ENCODE measurements at regions not wholly inside any gene's neighbourhood (a gene's known extent, or its start where the extent isn't known, plus 50 kb on each side); places are given as distances from the start of the nearest gene placed in this dataset.
A peak's percentile ranks its signal among the peaks of the same experiment; 100 is the strongest.
"Not testable (repeated sequence)": the region's sequence is repeated elsewhere in the genome, so short reads cannot be mapped to it uniquely, and the experiment has no call there.

DNA sequence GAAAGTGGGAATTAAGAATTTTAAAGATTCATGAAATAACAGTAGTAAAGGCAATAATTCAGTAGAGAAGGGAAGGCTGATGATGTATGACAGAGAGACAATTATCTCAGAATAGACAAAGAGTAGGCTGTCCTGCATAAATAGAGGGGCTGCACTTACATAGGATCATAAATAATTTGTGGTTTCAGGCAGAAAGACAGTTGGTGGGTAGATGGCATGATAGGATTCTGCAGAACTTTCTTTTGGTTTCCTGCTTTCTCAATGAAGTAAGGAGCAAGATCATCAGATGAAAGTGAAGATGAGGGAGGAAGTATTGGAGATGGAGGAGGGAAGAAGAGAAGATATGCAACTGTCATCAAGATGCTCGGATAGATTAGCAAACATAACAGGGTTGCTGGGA is 604.9 kb upstream of the ZFP42 start:
- no peaks in the 10 kb centered on the region for H3K9me3 Mint-ChIP-seq
- H3K27ac Mint-ChIP-seq = no peak overlapping the region
- no peak for DNase-seq
- no peaks in the 10 kb centered on the region for H3K36me3 Mint-ChIP-seq (ENCODE audit: low read depth)
- peaks cover 9% of the 10 kb centered on the region for H3K4me1 Mint-ChIP-seq (ENCODE audit: low read depth)
- no peak overlapping the region for H3K4me3 Mint-ChIP-seq
- TF ChIP-seq, protein P1, sequence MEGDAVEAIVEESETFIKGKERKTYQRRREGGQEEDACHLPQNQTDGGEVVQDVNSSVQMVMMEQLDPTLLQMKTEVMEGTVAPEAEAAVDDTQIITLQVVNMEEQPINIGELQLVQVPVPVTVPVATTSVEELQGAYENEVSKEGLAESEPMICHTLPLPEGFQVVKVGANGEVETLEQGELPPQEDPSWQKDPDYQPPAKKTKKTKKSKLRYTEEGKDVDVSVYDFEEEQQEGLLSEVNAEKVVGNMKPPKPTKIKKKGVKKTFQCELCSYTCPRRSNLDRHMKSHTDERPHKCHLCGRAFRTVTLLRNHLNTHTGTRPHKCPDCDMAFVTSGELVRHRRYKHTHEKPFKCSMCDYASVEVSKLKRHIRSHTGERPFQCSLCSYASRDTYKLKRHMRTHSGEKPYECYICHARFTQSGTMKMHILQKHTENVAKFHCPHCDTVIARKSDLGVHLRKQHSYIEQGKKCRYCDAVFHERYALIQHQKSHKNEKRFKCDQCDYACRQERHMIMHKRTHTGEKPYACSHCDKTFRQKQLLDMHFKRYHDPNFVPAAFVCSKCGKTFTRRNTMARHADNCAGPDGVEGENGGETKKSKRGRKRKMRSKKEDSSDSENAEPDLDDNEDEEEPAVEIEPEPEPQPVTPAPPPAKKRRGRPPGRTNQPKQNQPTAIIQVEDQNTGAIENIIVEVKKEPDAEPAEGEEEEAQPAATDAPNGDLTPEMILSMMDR (IDR thresholded peaks at IDR 0.05) = no peak
- H3K27me3 Mint-ChIP-seq (ENCODE audit: insufficient read depth) = no peaks in the 10 kb centered on the region

DNA sequence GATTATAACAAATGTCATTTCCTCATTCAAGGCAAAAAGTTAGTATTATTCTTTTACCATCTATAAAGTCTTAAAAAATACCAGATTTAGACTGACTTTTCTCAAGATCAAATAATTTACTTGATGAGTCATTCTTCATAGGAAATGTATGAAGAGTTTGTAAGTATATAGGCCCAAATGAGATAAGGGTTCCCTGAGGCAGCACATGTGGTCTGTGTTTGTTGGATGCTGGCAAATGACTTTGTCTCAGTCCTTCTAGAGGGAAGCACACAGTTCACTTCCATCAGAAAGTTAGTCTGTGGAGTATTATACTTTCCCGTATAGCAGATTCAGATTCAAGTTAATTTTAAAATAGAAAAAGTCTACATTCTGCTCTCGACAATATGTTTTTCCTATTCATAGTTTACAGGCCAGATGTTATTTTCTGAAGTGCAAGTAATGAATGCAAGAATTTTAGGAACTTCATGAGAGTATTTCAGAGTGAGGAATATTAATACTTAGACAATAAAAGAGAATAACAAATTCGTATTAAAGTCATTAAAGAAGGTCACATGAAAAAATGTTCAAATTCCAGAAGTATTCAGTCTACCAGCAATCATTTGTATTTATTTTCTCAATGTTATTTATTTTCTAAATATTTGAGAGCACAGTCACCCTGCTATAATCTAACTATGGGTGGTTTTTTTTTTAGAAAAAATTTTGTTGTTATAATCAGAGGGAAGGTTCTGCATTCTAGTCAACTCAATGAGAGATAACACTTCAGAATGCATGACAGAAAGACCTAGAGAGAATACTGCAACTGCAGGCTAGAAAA is 601.8 kb upstream of the ZFP42 start:
- Mint-ChIP-seq H3K27me3 (ENCODE audit: insufficient read depth) (no peaks in the 10 kb centered on the region), H3K4me1 (ENCODE audit: low read depth) (peaks cover 6% of the 10 kb centered on the region; the same call in 1 of the 2 replicates), H3K27ac (peak overlapping the region; percentile 56), H3K4me3 (peak overlapping the region; percentile 45), H3K9me3 (no peaks in the 10 kb centered on the region), H3K36me3 (ENCODE audit: low read depth) (no peaks in the 10 kb centered on the region)
- TF ChIP-seq, protein P1 (IDR thresholded peaks at IDR 0.05) = no peak
- peak; percentile 2 for DNase-seq

DNA sequence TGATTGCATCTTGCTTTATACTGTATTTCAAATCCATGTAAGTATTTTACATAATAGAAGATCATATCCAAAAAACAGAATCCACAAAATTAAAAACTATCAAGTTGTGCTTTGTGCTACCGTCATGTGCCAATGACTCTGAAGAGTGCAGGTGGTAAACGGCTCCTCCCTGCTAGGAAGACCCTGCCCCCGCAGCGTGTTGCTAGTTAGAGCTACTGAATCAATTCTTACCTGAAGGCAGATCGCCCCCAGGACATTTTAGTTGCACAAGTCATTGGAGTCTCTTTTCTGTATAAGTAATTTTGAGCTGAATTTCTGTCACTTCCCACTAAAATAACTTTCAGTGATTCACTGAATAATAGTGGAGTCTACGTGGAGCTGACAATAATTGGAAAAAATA is 599.5 kb upstream of the ZFP42 start:
- H3K9me3 Mint-ChIP-seq = no peaks in the 10 kb centered on the region
- H3K4me1 Mint-ChIP-seq (ENCODE audit: low read depth) = peaks cover 6% of the 10 kb centered on the region; the same call in 1 of the 2 replicates
- H3K4me3 Mint-ChIP-seq = no peak overlapping the region

DNA sequence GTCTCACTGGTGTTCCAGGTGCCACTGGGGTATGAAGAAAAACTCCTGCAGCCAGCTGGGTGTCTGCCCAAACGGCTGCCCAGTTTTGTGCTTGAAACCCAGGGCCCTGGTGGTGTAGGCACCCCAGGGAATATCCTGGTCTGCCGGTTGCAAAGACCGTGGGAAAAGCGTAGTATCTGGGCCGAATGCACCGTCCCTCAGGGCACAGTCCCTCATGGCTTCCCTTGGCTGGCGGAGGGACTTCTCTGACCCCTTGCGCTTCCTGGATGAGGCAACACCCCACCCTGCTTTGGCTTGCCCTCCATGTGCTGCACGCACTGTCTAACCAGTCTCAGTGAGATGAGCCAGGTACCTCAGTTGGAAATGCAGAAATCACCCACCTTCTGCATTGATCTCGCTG is 587.1 kb upstream of the ZFP42 start:
- Mint-ChIP-seq H3K36me3 (ENCODE audit: low read depth) (peaks cover 16% of the 10 kb centered on the region), H3K9me3 (peaks cover 12% of the 10 kb centered on the region)
- H3K4me1 Mint-ChIP-seq (ENCODE audit: low read depth); DNase-seq; H3K27me3 Mint-ChIP-seq (ENCODE audit: insufficient read depth); H3K4me3 Mint-ChIP-seq; H3K27ac Mint-ChIP-seq: not testable (repeated sequence)

More for the DNA sequence above, 599.5 kb upstream of the ZFP42 start:
- H3K36me3 Mint-ChIP-seq (ENCODE audit: low read depth) = no peaks in the 10 kb centered on the region
- DNase-seq = no peak
- TF ChIP-seq, protein P1 (IDR thresholded peaks at IDR 0.05) = no peak
- H3K27me3 Mint-ChIP-seq (ENCODE audit: insufficient read depth) = no peaks in the 10 kb centered on the region
- no peak overlapping the region for H3K27ac Mint-ChIP-seq

DNA sequence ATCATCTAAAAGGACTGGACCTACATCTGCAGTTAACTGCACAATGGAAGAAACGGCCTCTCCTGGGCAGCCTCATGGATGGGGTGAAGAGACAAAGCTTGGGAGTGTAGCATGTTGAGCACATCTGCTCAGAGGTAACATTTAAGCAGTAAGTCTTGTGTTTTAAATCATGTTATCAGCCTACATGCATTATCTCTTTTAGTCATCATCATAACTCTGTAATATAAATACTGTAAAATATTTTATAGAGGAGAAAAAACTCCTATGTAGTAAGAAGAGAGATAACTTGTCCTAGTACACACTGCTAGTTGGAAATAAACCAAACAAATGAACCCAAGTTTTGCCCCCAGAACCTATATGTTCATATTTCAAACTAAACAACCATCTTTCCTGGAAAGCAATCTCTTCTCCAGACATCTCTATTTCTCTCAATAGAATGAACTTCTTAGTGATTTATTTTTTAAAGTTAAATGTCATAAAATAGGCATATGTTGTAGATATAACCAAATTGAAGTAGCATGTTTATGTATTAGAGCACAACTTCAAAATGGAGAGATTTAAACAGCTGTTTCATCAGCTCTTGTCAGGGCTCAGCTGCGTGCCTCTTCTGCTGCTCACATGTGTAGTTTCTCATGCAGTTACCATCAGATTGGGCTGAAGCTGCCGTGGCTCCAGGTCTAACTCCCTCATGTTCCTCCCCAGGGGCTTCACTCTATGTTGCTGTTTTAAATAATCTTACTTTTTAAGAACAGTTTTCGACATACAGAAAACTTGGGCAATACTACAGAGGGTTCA is 581.8 kb upstream of the ZFP42 start:
- 0 out of 2 replicates have a peak, but pooled peaks cover 3% of the 10 kb centered on the region for H3K36me3 Mint-ChIP-seq (ENCODE audit: low read depth)
- H3K9me3 Mint-ChIP-seq = no peaks in the 10 kb centered on the region
- DNase-seq = no peak
- H3K27me3 Mint-ChIP-seq (ENCODE audit: insufficient read depth) = no peaks in the 10 kb centered on the region; the same call in 1 of the 2 replicates
- H3K4me3 Mint-ChIP-seq = no peak overlapping the region
- no peak overlapping the region for H3K27ac Mint-ChIP-seq
- TF ChIP-seq, protein P1 (IDR thresholded peaks at IDR 0.05) = no peak
- H3K4me1 Mint-ChIP-seq (ENCODE audit: low read depth) = peaks cover 20% of the 10 kb centered on the region

DNA sequence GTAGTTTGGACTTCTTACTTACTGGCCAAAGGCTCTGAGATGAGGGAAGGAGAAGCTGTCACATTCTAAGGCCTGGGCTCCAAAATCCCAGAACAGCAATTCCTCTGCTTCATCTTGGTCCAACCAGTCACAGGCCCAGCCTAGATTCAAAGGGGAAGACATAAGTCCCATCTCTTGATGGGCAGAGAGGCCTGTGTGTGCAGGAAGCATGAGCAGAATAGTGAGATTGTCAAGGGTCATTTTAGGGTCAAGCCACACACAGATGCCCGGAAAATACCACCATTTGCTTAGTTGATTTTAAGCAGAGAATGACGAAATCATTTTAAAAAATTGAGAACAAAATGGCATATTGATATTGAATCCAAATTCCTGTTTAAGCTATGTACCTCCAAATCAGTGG is 580.9 kb upstream of the ZFP42 start:
- DNase-seq = no peak
- Mint-ChIP-seq H3K4me1 (ENCODE audit: low read depth) (peaks cover 20% of the 10 kb centered on the region), H3K27ac (no peak overlapping the region), H3K36me3 (ENCODE audit: low read depth) (0 out of 2 replicates have a peak, but pooled peaks cover 3% of the 10 kb centered on the region), H3K9me3 (no peaks in the 10 kb centered on the region), H3K4me3 (no peak overlapping the region), H3K27me3 (ENCODE audit: insufficient read depth) (no peaks in the 10 kb centered on the region; the same call in 1 of the 2 replicates)
- TF ChIP-seq, protein P1 (IDR thresholded peaks at IDR 0.05) = no peak

Measured in HFFc6 (cell line).